OCI-LY7 (cell line): ENCODE measurements at regions not wholly inside any gene's neighbourhood (a gene's known extent, or its start where the extent isn't known, plus 50 kb on each side); places are given as distances from the start of the nearest gene placed in this dataset.

Experiments used
- BruUV-seq: library from RNA; stranded (reverse); fragments of 400-500 nt; replicated peaks from 2 replicates; lab custom pipeline; 2021; lab: Mats Ljungman, UMichigan
- CTCF ChIA-PET: fragments of 300-600 bp; sonication (Branson Sonifier 250); formaldehyde crosslinking; loops from one replicate; lab custom pipeline; 2022; ENCODE audit warnings: antibody characterized with exemption; ENCODE audit not compliant: unreplicated experiment; lab: Charles Lee
- POLR2A ChIA-PET: fragments of 300-600 bp; sonication (Branson Sonifier 250); formaldehyde crosslinking; loops from one replicate; lab custom pipeline; 2022; ENCODE audit warnings: antibody characterized with exemption; lab: Charles Lee
- DNase-seq: peaks from one replicate; pipeline ENCODE4 v3.0.0-alpha.2; 2015; ENCODE audit warnings: low spot score
- H2AFZ ChIP-seq: fragments of 200-600 bp; sonication (generic), shearing (Covaris generic); 2 replicates; pipeline ENCODE4 v1.6.1; 2014; ENCODE audit warnings: mild to moderate bottlenecking, antibody characterized with exemption, low read length, moderate library complexity
- H3K27ac ChIP-seq: fragments of 200-600 bp; sonication (generic); 2 replicates; pipeline ENCODE4 v1.5.1; 2014; ENCODE audit warnings: mixed run types, low read depth, mild to moderate bottlenecking, moderate library complexity, low read length, inconsistent platforms; ENCODE audit not compliant: poor library complexity, severe bottlenecking
- H3K36me3 ChIP-seq: fragments of 200-600 bp; sonication (generic); 2 replicates; pipeline ENCODE4 v1.6.1; 2014; ENCODE audit warnings: mild to moderate bottlenecking, antibody characterized with exemption, low read length, moderate library complexity, mixed read lengths; ENCODE audit not compliant: insufficient read depth
- H3K4me1 ChIP-seq: fragments of 200-600 bp; sonication (generic); 2 replicates; pipeline ENCODE4 v1.5.1; 2014; ENCODE audit warnings: mild to moderate bottlenecking, low read length; ENCODE audit not compliant: insufficient read depth, poor library complexity, severe bottlenecking
- H3K4me2 ChIP-seq: fragments of 200-600 bp; sonication (generic); 2 replicates; pipeline ENCODE4 v1.6.1; 2014; ENCODE audit warnings: mild to moderate bottlenecking, low read length
- H3K4me3 ChIP-seq: fragments of 200-600 bp; sonication (generic); 2 replicates; pipeline ENCODE4 v1.5.1; 2014; ENCODE audit warnings: mild to moderate bottlenecking, low read depth, low read length; ENCODE audit not compliant: poor library complexity, severe bottlenecking
- H3K79me2 ChIP-seq: fragments of 200-600 bp; sonication (generic); 2 replicates; pipeline ENCODE4 v1.6.1; 2016; ENCODE audit warnings: low read depth, mild to moderate bottlenecking, low read length, moderate library complexity, mixed read lengths; ENCODE audit not compliant: insufficient read depth
- H3K9me2 ChIP-seq: fragments of 200-600 bp; sonication (generic); 2 replicates; pipeline ENCODE4 v1.6.1; 2016; ENCODE audit warnings: mild to moderate bottlenecking, low read length, mixed read lengths; ENCODE audit not compliant: insufficient read depth
- H3K9me3 ChIP-seq: fragments of 200-600 bp; sonication (generic); 2 replicates; pipeline ENCODE4 v1.6.1; 2014; ENCODE audit warnings: mild to moderate bottlenecking, mixed run types, low read length, mixed read lengths
- H4K20me1 ChIP-seq: fragments of 200-600 bp; sonication (generic); 2 replicates; pipeline ENCODE4 v1.6.1; 2014; ENCODE audit warnings: mild to moderate bottlenecking, antibody characterized with exemption, low read length, moderate library complexity, mixed read lengths; ENCODE audit not compliant: insufficient read depth
- EZH2phosphoT487 ChIP-seq: fragments of 200-600 bp; sonication (generic); IDR thresholded peaks from 2 replicates; pipeline ENCODE4 v1.6.1; 2018; ENCODE audit warnings: low read depth, borderline replicate concordance, mild to moderate bottlenecking, mixed run types, antibody characterized with exemption, low read length, moderate library complexity, mixed read lengths
- intact Hi-C: fragments of 100-400 bp; cut with micrococcal nuclease; formaldehyde crosslinking; loops from one replicate; pipeline ENCODE4 v1.10.0; 2022; ENCODE audit not compliant: unreplicated experiment
- TF ChIP-seq, protein P1 (sequence below): fragments of 200-600 bp; sonication (generic); conservative IDR thresholded peaks from 2 replicates; pipeline ENCODE4 v1.5.1; 2014; ENCODE audit warnings: mild to moderate bottlenecking, antibody characterized with exemption, low read length, moderate library complexity, mixed read lengths

DNA sequence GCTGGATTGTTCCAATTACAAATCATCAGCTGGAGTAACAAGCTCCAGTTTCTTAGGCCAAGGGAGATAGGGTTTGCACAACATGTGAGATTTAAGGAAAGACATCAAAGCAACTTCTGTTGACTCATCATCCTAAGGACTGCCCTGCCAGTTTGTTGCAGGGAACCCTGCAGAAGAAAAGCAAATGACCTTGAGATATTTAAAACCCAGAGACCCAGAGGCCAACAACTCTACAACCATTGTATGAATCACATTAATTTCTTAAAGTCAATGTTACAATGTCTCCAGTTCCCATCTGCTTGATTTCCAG lies 491.8 kb upstream of the ACVR2A start:
- Histone ChIP-seq H4K20me1 (no peaks in the 10 kb centered on the region), H3K27ac (no peak overlapping the region), H3K79me2 (no peaks in the 10 kb centered on the region), H3K4me2 (no peak overlapping the region), H2AFZ (no peak overlapping the region), H3K4me1 (no peaks in the 10 kb centered on the region), H3K9me3 (no peaks in the 10 kb centered on the region), H3K9me2 (no peaks in the 10 kb centered on the region), H3K36me3 (no peaks in the 10 kb centered on the region), H3K4me3 (no peak overlapping the region)
- BruUV-seq = no TSS peak
- TF ChIP-seq, protein P1, sequence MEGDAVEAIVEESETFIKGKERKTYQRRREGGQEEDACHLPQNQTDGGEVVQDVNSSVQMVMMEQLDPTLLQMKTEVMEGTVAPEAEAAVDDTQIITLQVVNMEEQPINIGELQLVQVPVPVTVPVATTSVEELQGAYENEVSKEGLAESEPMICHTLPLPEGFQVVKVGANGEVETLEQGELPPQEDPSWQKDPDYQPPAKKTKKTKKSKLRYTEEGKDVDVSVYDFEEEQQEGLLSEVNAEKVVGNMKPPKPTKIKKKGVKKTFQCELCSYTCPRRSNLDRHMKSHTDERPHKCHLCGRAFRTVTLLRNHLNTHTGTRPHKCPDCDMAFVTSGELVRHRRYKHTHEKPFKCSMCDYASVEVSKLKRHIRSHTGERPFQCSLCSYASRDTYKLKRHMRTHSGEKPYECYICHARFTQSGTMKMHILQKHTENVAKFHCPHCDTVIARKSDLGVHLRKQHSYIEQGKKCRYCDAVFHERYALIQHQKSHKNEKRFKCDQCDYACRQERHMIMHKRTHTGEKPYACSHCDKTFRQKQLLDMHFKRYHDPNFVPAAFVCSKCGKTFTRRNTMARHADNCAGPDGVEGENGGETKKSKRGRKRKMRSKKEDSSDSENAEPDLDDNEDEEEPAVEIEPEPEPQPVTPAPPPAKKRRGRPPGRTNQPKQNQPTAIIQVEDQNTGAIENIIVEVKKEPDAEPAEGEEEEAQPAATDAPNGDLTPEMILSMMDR = no peak
- no peak for TF ChIP-seq EZH2phosphoT487
- ChIA-PET CTCF (no interaction called here), POLR2A (no interaction called here)
- DNase-seq = no peak
- intact Hi-C loops = no loop called here

DNA sequence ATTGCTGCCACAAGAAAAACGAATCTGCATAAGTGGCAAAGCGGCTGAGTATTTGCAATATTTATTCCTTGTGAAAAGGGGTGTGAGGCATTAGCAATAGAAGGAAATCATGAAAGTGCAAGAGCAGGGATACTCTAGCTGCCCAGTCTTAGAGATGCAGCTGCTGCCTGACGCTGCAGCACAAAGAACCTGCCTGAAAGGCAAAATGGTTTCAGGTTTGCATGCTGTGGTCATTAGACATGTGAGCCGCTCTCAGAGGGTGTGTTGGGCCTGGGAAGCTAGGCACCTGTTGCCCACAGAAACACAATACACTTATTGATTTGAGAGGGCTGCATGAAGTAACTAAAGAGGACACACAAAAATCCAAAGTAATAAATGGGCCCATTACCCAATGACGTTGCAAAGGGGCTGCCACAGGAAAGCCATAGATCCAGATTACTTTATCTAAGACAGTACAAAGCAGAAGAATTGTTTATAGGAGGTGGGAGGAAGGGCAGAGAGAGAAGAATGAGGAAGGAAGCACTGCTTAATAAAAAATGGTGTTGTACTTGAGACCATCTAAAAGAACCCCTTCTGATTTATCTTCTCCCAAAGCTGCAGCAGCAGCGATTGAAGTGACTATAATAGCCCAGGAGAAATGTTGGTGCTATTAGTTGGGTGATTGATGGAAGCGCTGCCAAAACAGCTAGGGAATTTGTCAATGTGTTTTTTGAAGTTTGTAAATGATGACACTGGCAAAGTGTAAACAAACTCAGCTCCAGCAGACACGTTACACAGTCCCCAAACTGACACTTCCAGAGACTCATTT lies 492.4 kb upstream of the ACVR2A start:
- ChIA-PET CTCF (no interaction called here), POLR2A (no interaction called here)
- Histone ChIP-seq H3K4me1 (no peaks in the 10 kb centered on the region), H3K9me2 (no peaks in the 10 kb centered on the region), H3K79me2 (no peaks in the 10 kb centered on the region), H3K27ac (no peak overlapping the region), H4K20me1 (no peaks in the 10 kb centered on the region), H3K9me3 (no peaks in the 10 kb centered on the region), H3K4me2 (no peak overlapping the region), H3K4me3 (no peak overlapping the region), H2AFZ (no peak overlapping the region), H3K36me3 (no peaks in the 10 kb centered on the region)
- no peak for DNase-seq
- TF ChIP-seq, protein P1 = no peak
- no peak for TF ChIP-seq EZH2phosphoT487
- no TSS peak for BruUV-seq
- intact Hi-C loops = no loop called here

DNA sequence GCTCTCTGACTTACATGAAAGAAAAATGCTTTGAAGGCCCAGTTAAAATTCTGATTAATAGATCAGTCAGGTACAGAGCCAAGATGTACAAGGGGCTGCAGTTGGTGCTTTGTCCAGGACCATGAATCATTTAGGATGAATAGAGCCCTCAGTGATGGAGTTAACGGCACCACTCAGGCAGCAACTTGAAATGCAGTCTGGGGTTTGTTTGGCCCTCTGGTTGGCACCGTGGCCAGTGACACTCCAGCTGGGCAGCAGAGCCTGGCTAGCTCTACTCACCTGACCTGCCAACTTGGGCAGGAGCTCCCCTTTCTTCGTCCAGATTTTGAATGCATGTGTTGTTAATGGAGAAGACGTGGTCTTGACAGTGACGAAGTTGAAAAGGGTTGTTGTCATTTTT lies 493.0 kb upstream of the ACVR2A start:
- intact Hi-C loops = no loop called here
- ChIA-PET CTCF (no interaction called here), POLR2A (interaction anchor here (0.6 kb wide), 1 partner anchor 31 kb away, joined by 3 read pairs; no protein-coding TSS in a partner anchor)
- no peak overlapping the region for H3K27ac ChIP-seq
- no peaks in the 10 kb centered on the region for H3K79me2 ChIP-seq
- no peak overlapping the region for H3K4me2 ChIP-seq
- no peaks in the 10 kb centered on the region for H3K9me2 ChIP-seq
- no peaks in the 10 kb centered on the region for H3K36me3 ChIP-seq
- no peak overlapping the region for H2AFZ ChIP-seq
- H3K9me3 ChIP-seq = no peaks in the 10 kb centered on the region
- no peaks in the 10 kb centered on the region for H3K4me1 ChIP-seq
- TF ChIP-seq, protein P1 = no peak
- no peak for TF ChIP-seq EZH2phosphoT487
- H3K4me3 ChIP-seq = no peak overlapping the region
- no TSS peak for BruUV-seq
- no peak for DNase-seq
- no peaks in the 10 kb centered on the region for H4K20me1 ChIP-seq
